NCI-H510A treated with DMSO at 0.1 percent for 48 hours (cell line): ENCODE measurements at regions not wholly inside any gene's neighbourhood (a gene's known extent, or its start where the extent isn't known, plus 50 kb on each side); places are given as distances from the start of the nearest gene placed in this dataset.

Experiments
- DNase-seq: peaks from one replicate; lab custom pipeline; 2025; lab: John Stamatoyannopoulos, UW

GRCh38 chr14:55734731-55735130 lies 154.7 kb downstream of the KTN1 start:
- DNase-seq = no peak

- no peak for DNase-seq
Measured at GRCh38 chr14:55739967-55740648, 160.1 kb downstream of the KTN1 start.

DNA sequence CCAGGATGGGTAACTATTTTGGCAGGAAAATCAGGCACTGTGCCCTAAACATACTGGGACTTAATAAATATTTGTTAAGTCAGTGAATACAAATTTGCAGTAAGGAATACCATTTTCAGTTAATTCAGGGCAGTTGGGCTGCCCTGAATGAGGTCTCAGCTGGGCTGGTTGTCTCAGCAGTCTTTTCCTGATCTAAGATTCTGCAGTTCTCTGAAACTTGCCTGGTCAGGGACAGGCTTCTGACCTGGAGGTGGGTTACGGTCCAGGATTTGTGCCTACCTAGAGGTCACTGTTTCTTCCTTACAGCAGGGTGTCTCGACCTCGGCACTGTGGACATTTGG lies 160.6 kb downstream of the KTN1 start:
- DNase-seq = no peak

DNA sequence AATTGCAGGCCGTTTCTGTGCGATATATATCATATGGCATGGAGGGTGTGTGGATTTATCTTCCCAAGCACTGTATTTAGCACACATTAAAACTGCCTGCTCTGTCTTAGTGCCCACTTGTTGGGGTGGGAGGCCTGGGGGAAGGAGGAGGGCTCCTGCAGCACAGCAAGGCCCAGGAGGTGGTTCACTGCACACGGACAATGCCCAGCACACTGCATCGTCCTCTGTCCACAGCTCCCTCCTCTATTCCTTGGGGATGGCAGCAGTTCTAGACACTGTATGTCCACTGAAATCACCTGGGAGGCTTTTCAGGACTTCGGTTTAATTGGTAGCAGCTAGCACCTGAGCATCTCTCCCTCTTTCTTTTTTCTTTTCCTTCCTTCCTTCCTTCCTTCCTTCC lies 161.2 kb downstream of the KTN1 start:
- DNase-seq = no peak

DNA sequence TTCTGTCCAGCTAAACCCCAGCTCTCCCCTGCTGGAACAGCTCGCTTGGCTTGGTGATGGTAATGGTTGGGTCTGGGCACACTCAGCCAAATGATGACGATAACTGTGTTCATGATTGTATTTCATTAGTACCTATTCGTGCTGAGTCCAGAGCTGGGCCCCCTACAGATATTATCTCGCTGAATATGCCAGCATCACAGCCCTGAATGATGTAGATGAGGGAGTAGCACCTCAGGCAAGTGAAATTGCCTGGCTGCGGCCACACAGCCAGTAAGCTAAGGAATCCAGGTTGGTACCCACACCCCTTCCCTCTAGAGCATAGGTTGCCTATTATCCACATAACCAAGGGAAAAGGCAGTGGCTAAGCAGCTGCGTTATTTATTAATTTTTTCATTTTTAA lies 163.5 kb downstream of the KTN1 start:
- DNase-seq = no peak

DNA sequence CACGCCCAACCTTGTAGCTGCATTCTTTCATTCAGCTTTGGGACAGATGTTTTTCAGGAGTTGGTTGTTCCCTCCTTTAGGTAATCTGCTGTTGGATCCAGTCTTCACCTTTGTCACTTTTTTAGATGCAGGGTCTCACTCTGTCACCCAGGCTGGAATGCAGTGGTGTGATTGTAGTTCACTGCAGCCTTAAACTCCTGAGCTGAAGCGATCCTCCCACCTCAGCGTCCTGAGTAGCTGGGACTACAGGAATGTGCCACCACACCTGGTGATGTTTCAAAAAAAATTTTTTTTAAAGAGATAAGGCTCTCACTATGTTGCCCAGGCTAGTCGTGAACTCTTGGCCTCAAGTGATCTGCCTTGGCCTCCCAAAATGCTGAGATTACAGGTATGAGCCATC lies 164.3 kb downstream of the KTN1 start:
- DNase-seq = no peak

DNA sequence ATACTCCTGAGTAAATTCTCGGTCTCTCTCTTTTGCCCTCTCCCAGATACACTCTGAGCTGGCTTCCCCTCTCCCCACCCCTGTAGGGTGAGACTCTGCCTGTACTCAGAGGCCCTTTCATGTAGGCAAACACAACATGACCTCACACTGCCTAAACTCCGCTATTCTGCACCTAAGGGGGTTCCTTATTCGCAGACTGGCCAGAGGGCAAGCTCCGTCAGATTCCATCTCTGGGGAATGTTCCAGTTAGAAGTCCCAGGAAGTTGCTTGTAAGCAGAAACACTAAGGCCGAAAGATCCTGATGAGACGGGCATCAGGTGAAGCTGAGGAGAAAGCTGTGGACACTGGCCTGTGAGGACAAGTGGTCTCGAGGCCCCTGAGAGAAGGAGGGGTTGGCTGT lies 165.9 kb downstream of the KTN1 start:
- DNase-seq = no peak

DNA sequence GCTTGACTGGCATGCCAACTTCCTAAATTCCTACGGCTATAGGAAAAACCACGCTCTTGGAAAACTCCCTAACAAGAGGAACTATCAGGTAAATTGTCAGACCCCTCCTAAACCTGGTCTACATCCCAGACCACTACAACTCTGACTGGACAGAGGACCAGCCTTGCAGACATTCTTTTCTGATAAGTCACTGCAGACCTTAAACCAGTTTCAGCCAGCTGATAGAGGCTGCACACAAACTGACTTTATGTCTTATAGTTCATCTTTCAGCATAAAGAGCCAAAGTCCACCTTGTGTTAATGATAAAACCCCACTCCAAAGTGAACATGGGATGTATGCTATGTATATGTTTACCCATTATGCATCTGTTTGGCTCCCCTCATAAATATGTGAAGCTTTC lies 166.6 kb downstream of the KTN1 start:
- DNase-seq = no peak

GRCh38 chr14:55747186-55747585 lies 167.2 kb downstream of the KTN1 start:
- DNase-seq = no peak

GRCh38 chr14:55749201-55749812 lies 169.3 kb downstream of the KTN1 start:
- DNase-seq = no peak

DNA sequence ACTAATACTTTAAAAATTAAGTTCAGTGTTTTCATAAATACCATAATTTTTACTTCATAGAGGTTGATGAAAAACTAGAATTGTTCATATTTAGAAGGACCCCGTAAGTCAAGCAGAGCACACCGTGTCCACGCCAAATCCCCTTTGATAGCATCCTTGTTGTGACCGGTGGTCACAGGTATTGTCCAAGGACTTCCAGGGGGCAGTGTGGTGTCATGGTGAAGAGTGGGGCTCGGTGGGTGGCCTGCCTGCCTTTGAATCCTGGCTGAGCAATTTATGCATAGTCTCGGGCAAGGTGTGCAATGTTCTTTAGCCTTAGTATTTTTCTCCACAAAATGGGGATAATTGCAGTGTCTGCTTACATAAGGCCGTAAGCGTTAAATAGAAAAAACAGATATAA lies 169.9 kb downstream of the KTN1 start:
- no peak for DNase-seq

GRCh38 chr14:55752580-55753390 lies 172.8 kb downstream of the KTN1 start:
- DNase-seq = peak; percentile 40

- DNase-seq = no peak
Measured at GRCh38 chr14:55754471-55754870, 174.5 kb downstream of the KTN1 start.

GRCh38 chr14:55754871-55755270 lies 174.9 kb downstream of the KTN1 start:
- no peak for DNase-seq

- no peak for DNase-seq
Measured at GRCh38 chr14:55756078-55756477, 176.1 kb downstream of the KTN1 start.

GRCh38 chr14:55756557-55756956 lies 176.6 kb downstream of the KTN1 start:
- no peak for DNase-seq

GRCh38 chr14:55758796-55759195 lies 178.8 kb downstream of the KTN1 start:
- no peak for DNase-seq

DNA sequence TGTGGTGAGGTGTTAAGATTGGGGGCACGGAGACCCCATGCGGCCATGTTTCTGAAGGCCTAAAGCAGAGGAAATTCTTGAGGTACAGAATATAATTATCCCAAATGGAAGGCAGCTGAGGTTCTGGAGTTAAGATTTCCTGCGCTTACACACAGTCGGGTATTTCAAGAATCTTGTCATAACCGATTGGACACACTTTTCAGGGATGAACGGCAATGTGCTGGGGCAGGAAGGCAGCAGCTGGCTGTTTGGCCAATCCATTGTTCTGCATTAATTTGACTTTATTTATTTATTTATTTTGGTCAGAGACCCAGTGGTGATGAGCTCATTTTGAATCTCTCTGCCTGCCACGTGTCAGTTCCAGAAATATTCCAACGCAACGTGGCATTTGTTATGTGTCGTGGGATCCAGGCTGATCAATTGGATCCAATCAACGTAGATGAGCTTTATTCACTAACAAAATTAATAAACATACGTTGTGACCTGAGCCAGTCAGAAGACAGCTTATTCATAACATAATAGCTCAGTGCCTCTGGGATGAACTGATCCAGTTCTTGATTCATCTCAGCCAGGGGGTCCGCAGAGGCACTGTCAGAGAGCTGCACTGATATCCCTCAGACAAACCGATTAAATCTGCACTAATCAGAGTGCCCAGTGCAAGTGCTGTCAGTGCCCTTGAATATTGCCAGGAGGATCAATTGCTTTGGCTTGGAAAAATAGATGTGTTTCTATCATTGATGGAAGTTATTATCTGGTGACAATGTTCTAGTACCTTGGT lies 181.0 kb downstream of the KTN1 start:
- DNase-seq = no peak

GRCh38 chr14:55761651-55762050 lies 181.6 kb downstream of the KTN1 start:
- DNase-seq = no peak

GRCh38 chr14:55762595-55763232 lies 182.7 kb downstream of the KTN1 start:
- no peak for DNase-seq

DNA sequence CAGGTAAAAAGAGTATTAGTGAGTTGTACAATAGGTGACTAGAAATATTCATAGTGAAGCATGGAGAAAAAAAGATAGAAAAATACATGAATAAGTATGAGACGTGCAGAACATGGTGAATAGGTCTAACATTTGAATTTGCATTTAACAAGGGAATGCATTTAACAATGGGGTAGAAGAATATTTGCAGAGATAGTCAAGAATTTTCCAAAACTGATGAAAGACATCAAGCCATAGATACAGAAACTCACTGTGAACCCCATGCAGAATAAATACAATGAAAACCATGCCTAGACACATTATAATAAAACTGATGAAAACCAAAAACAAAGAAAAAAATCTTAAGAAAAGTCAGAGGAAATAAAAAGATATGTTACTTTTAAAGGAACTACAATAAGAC lies 184.8 kb downstream of the KTN1 start:
- DNase-seq = no peak

DNA sequence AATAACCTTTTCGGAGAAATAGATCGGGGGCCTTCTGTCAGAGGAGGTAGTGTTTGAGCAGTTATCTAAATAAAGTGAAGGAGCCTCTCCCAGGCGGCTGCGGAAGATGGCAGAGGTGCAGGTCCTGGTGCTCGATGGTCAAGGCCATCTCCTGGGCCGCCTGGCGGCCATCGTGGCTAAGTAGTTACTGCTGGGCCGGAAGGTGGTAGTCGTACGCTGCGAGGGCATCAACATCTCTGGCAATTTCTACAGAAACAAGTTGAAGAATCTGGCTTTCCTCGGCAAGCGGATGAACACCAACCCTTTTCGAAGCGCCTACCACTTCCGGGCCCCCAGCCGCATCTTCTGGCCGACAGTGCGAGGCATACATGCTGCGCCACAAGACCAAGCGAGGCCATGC lies 186.1 kb downstream of the KTN1 start:
- no peak for DNase-seq
